GM13976 (cell line): ENCODE measurements at regions not wholly inside any gene's neighbourhood (a gene's known extent, or its start where the extent isn't known, plus 50 kb on each side); places are given as distances from the start of the nearest gene placed in this dataset.
"Not testable (repeated sequence)": the region's sequence is repeated elsewhere in the genome, so short reads cannot be mapped to it uniquely, and the experiment has no call there.

Experiments used
- DNase-seq: peaks from one replicate; pipeline ENCODE4 v3.0.0; 2012; ENCODE audit warnings: low spot score
- in situ Hi-C: fragments of 300-500 bp; cut with MboI; formaldehyde crosslinking; loops from one replicate; pipeline ENCODE4 v1.12.0; 2022; ENCODE audit warnings: low sequenced_read_pairs, mixed read lengths, inconsistent platforms; ENCODE audit not compliant: unreplicated experiment
- TF ChIP-seq, protein P1 (sequence below): IDR thresholded peaks from 2 replicates; pipeline ENCODE4 v1.5.1; 2012; ENCODE audit warnings: borderline replicate concordance, mild to moderate bottlenecking; ENCODE audit not compliant: insufficient read depth; ENCODE audit errors: extremely low read depth, missing control alignments, control extremely low read depth

- in situ Hi-C loops, result no loop called here
- TF ChIP-seq, protein P1, sequence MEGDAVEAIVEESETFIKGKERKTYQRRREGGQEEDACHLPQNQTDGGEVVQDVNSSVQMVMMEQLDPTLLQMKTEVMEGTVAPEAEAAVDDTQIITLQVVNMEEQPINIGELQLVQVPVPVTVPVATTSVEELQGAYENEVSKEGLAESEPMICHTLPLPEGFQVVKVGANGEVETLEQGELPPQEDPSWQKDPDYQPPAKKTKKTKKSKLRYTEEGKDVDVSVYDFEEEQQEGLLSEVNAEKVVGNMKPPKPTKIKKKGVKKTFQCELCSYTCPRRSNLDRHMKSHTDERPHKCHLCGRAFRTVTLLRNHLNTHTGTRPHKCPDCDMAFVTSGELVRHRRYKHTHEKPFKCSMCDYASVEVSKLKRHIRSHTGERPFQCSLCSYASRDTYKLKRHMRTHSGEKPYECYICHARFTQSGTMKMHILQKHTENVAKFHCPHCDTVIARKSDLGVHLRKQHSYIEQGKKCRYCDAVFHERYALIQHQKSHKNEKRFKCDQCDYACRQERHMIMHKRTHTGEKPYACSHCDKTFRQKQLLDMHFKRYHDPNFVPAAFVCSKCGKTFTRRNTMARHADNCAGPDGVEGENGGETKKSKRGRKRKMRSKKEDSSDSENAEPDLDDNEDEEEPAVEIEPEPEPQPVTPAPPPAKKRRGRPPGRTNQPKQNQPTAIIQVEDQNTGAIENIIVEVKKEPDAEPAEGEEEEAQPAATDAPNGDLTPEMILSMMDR, result no peak
- no peak for DNase-seq
These were observed 135.8 kb upstream of the TUSC1 start for GRCh38 chr9:25814023-25814422.

GRCh38 chr9:25813478-25813877 lies 135.2 kb upstream of the TUSC1 start:
- in situ Hi-C loops, result no loop called here
- no peak for DNase-seq
- TF ChIP-seq, protein P1, result no peak

- in situ Hi-C loops, result no loop called here
- no peak for DNase-seq
- TF ChIP-seq, protein P1, result no peak
These were observed 130.3 kb upstream of the TUSC1 start for GRCh38 chr9:25808554-25808953.

GRCh38 chr9:25804856-25805255 lies 126.6 kb upstream of the TUSC1 start:
- TF ChIP-seq, protein P1, result no peak
- in situ Hi-C loops, result no loop called here
- DNase-seq, result no peak

- DNase-seq, in situ Hi-C loops: not testable (repeated sequence)
These were observed 123.7 kb upstream of the TUSC1 start for GRCh38 chr9:25801989-25802388.

- TF ChIP-seq, protein P1, result no peak
- DNase-seq, result no peak
- in situ Hi-C loops, result no loop called here
These were observed 95.6 kb upstream of the TUSC1 start for GRCh38 chr9:25773805-25774204.

DNA sequence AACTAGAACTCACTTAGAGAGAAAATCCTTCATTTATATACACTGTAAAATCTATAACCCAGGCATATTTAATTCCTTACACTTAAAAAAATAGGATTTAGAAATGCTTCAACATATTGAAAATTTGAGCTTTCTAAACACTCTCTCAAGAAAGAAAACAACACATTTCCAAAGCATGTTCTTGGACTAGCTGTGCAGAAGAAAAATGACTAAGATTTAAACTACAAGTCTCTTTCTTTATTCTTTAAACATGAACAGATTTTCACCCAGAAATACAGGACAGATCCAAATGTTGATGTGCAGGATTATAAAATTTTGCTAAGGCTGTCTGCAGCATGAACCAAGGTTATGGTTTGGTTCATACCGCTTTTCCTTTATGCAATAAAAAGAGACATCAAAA lies 77.7 kb upstream of the TUSC1 start:
- DNase-seq, result no peak
- in situ Hi-C loops, result no loop called here
- TF ChIP-seq, protein P1, result no peak
